ENCODE measurements at regions not wholly inside any gene's neighbourhood (a gene's known extent, or its start where the extent isn't known, plus 50 kb on each side); places are given as distances from the start of the nearest gene placed in this dataset.
"Not testable (repeated sequence)": the region's sequence is repeated elsewhere in the genome, so short reads cannot be mapped to it uniquely, and the experiment has no call there.

DNA sequence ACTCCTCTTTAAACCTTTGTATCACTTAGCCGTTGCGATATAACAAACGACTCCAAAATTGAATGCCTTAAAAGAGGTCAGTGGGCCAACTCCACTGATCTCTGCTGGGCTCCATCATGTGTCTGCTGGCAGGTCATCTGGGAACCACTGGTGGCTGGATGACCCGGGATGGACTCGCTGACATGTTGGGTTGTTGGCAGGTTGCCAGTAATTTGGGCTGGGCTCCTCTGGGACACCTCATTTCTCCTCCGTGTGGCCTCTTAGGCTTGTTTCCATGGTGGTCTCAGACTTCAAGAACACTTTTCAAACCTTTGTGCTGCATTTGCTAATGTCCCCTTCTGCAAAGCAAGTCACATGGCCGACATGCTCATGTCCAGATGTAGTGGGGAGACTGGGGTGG lies 139.3 kb upstream of the POU3F1 start:
- no peaks in the 10 kb centered on the region for H3K36me3 ChIP-seq
- no peaks in the 10 kb centered on the region for H3K9me3 ChIP-seq
- intact Hi-C loops (cut with DNase I; ENCODE audit: low total_unique reads): no loop called here
- H3K27me3 ChIP-seq: peaks cover 0 to 8% of the 10 kb centered on the region in 2 donors
- TF ChIP-seq POLR2A (IDR thresholded peaks at IDR 0.05) (no peak), POLR2AphosphoS5 (IDR thresholded peaks at IDR 0.05) (no peak)
- TF ChIP-seq, protein P1, sequence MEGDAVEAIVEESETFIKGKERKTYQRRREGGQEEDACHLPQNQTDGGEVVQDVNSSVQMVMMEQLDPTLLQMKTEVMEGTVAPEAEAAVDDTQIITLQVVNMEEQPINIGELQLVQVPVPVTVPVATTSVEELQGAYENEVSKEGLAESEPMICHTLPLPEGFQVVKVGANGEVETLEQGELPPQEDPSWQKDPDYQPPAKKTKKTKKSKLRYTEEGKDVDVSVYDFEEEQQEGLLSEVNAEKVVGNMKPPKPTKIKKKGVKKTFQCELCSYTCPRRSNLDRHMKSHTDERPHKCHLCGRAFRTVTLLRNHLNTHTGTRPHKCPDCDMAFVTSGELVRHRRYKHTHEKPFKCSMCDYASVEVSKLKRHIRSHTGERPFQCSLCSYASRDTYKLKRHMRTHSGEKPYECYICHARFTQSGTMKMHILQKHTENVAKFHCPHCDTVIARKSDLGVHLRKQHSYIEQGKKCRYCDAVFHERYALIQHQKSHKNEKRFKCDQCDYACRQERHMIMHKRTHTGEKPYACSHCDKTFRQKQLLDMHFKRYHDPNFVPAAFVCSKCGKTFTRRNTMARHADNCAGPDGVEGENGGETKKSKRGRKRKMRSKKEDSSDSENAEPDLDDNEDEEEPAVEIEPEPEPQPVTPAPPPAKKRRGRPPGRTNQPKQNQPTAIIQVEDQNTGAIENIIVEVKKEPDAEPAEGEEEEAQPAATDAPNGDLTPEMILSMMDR (IDR thresholded peaks at IDR 0.05): no peak
- no peaks in the 10 kb centered on the region for H3K4me1 ChIP-seq
- no peak overlapping the region for H3K27ac ChIP-seq
- no peak overlapping the region for H3K4me3 ChIP-seq
- DNase-seq (ENCODE audit: low spot score in 2 of 2): no peak

DNA sequence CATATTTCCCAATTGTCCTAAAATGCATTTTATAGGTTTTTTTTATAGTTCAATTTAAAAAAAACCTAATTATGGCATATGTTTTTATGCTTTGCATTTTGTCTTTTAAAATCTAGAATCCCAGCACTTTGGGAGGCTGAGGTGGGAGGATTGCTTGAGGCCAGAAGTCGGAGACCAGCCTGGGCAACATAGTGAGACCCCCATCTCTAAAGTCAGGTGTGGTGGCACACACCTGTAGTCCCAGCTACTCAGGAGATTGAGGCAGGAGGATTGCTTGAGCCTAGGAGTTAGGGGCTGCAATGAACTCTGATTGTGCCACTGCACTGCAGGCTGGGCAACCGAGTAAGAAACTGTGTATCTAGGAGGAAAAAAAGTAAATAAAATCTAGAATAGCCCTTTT lies 137.2 kb upstream of the POU3F1 start:
- TF ChIP-seq, protein P1 (IDR thresholded peaks at IDR 0.05): no peak
- no peak for TF ChIP-seq POLR2A (IDR thresholded peaks at IDR 0.05)
- TF ChIP-seq POLR2AphosphoS5 (IDR thresholded peaks at IDR 0.05): no peak
- intact Hi-C loops (cut with DNase I; ENCODE audit: low total_unique reads): no loop called here
- Histone ChIP-seq H3K27ac (no peak overlapping the region), H3K27me3 (peaks cover 0 to 8% of the 10 kb centered on the region in 2 donors), H3K4me3 (no peak overlapping the region), H3K4me1 (no peaks in the 10 kb centered on the region), H3K9me3 (no peaks in the 10 kb centered on the region), H3K36me3 (no peaks in the 10 kb centered on the region)
- no peak for DNase-seq (ENCODE audit: low spot score in 2 of 2)

- TF ChIP-seq POLR2A (IDR thresholded peaks at IDR 0.05) (no peak), POLR2AphosphoS5 (IDR thresholded peaks at IDR 0.05) (no peak)
- TF ChIP-seq, protein P1 (IDR thresholded peaks at IDR 0.05): no peak
- intact Hi-C loops (cut with DNase I; ENCODE audit: low total_unique reads): no loop called here
- no peak for DNase-seq (ENCODE audit: low spot score in 2 of 2)
- Histone ChIP-seq H3K9me3 (no peaks in the 10 kb centered on the region), H3K27me3 (peaks cover 0 to 8% of the 10 kb centered on the region in 2 donors), H3K36me3 (no peaks in the 10 kb centered on the region), H3K27ac (no peak overlapping the region), H3K4me3 (no peak overlapping the region), H3K4me1 (no peaks in the 10 kb centered on the region)
Measured at GRCh38 chr1:38183096-38183495, 136.5 kb upstream of the POU3F1 start.

- H3K4me3 ChIP-seq; H3K27me3 ChIP-seq; H3K4me1 ChIP-seq; H3K36me3 ChIP-seq; DNase-seq (ENCODE audit: low spot score in 2 of 2); H3K27ac ChIP-seq; H3K9me3 ChIP-seq: not testable (repeated sequence)
- intact Hi-C loops (cut with DNase I; ENCODE audit: low total_unique reads): loop anchor here (1.0 kb wide), 1 partner anchor 11 kb away; no protein-coding TSS in a partner anchor
Measured at GRCh38 chr1:38180388-38180787, 133.8 kb upstream of the POU3F1 start.

- no peaks in the 10 kb centered on the region for H3K36me3 ChIP-seq
- intact Hi-C loops (cut with DNase I; ENCODE audit: low total_unique reads): no loop called here
- no peaks in the 10 kb centered on the region for H3K9me3 ChIP-seq
- no peaks in the 10 kb centered on the region for H3K27me3 ChIP-seq
- H3K4me1 ChIP-seq: no peaks in the 10 kb centered on the region
- no peak for DNase-seq (ENCODE audit: low spot score in 2 of 2)
- no peak overlapping the region for H3K4me3 ChIP-seq
- H3K27ac ChIP-seq: no peak overlapping the region
- TF ChIP-seq, protein P1 (IDR thresholded peaks at IDR 0.05): no peak
- TF ChIP-seq POLR2A (IDR thresholded peaks at IDR 0.05) (no peak), POLR2AphosphoS5 (IDR thresholded peaks at IDR 0.05) (no peak)
Measured at GRCh38 chr1:38179483-38179882, 132.9 kb upstream of the POU3F1 start.

- Histone ChIP-seq H3K9me3 (no peaks in the 10 kb centered on the region), H3K27me3 (no peaks in the 10 kb centered on the region), H3K4me1 (no peaks in the 10 kb centered on the region), H3K36me3 (no peaks in the 10 kb centered on the region), H3K27ac (no peak overlapping the region), H3K4me3 (no peak overlapping the region)
- intact Hi-C loops (cut with DNase I; ENCODE audit: low total_unique reads): no loop called here
- DNase-seq (ENCODE audit: low spot score in 2 of 2): no peak
- TF ChIP-seq POLR2AphosphoS5 (IDR thresholded peaks at IDR 0.05): no peak
- TF ChIP-seq POLR2A (IDR thresholded peaks at IDR 0.05): no peak
- TF ChIP-seq, protein P1 (IDR thresholded peaks at IDR 0.05): no peak
Measured at GRCh38 chr1:38178216-38178615, 131.6 kb upstream of the POU3F1 start.

Measured in breast epithelium (tissue), 4 donors.